Calu3 (cell line): ENCODE measurements at regions not wholly inside any gene's neighbourhood (a gene's known extent, or its start where the extent isn't known, plus 50 kb on each side); places are given as distances from the start of the nearest gene placed in this dataset.

Source experiments
- BruUV-seq: library from RNA; stranded (reverse); fragments of 400-500 nt; replicated peaks from 2 replicates; lab custom pipeline; 2021; lab: Mats Ljungman, UMichigan
- CTCF ChIA-PET: fragments of 300-600 bp; sonication (Branson Sonifier 250); formaldehyde crosslinking; loops from one replicate; lab custom pipeline; 2022; ENCODE audit warnings: antibody characterized with exemption; lab: Charles Lee
- DNase-seq: peaks from one replicate; pipeline ENCODE4 v3.0.0; 2022
- H3K27ac Mint-ChIP-seq: one replicate; pipeline ENCODE4 v1.8.0; 2022; ENCODE audit warnings: mixed read lengths; ENCODE audit not compliant: unreplicated experiment
- H3K27me3 Mint-ChIP-seq: one replicate; pipeline ENCODE4 v1.8.0; 2022; ENCODE audit warnings: mixed read lengths; ENCODE audit not compliant: unreplicated experiment
- H3K36me3 Mint-ChIP-seq: one replicate; pipeline ENCODE4 v1.8.0; 2022; ENCODE audit warnings: mild to moderate bottlenecking, moderate library complexity, mixed read lengths; ENCODE audit not compliant: insufficient read depth, unreplicated experiment
- H3K4me1 Mint-ChIP-seq: one replicate; pipeline ENCODE4 v1.8.0; 2022; ENCODE audit warnings: mild to moderate bottlenecking, low read depth, mixed read lengths; ENCODE audit not compliant: unreplicated experiment
- H3K4me3 Mint-ChIP-seq: one replicate; pipeline ENCODE4 v1.8.0; 2022; ENCODE audit warnings: mild to moderate bottlenecking, low read depth, moderate library complexity, mixed read lengths; ENCODE audit not compliant: unreplicated experiment
- H3K9me3 Mint-ChIP-seq: one replicate; pipeline ENCODE4 v1.8.0; 2022; ENCODE audit warnings: low read depth, mixed read lengths; ENCODE audit not compliant: unreplicated experiment
- intact Hi-C: fragments of 100-400 bp; cut with micrococcal nuclease; formaldehyde crosslinking; loops from one replicate; pipeline ENCODE4 v1.10.0; 2022; ENCODE audit not compliant: unreplicated experiment
- TF ChIP-seq, protein P1 (sequence below): fragments of 200-600 bp; IDR thresholded peaks from one replicate; pipeline ENCODE4 v1.8.0; 2022; ENCODE audit warnings: antibody characterized with exemption; ENCODE audit not compliant: unreplicated experiment

DNA sequence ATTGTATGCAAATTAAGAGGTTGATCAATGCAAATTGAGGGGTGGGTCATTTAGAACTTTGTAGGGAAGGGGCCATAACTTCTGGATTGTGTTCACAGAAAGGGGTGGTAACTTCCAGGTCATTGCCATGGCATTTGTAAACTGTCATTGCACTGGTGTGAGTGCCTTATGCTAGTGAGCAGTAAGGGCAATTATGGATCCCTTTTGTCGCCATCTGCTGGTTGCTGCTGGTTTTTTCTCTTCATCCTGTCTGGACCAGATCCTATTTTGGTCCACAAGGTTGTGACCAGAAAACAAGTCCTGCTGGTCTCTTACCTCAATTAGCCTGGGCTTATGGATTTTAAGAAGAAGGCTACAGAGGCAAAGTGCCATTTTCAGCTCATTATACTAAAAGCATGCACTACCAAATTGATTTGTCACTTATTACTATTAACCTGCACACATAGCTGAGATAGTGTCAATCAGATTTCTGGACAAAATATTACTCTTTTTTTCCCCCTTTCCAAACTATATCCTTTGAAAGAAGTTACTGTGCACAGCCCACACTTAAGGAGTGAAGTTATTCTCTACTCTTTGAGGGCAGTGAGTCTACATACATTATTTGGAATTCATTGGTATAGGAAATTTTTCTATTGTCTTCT, 196.2 kb downstream of the ZC3H11B start:
- TF ChIP-seq, protein P1, sequence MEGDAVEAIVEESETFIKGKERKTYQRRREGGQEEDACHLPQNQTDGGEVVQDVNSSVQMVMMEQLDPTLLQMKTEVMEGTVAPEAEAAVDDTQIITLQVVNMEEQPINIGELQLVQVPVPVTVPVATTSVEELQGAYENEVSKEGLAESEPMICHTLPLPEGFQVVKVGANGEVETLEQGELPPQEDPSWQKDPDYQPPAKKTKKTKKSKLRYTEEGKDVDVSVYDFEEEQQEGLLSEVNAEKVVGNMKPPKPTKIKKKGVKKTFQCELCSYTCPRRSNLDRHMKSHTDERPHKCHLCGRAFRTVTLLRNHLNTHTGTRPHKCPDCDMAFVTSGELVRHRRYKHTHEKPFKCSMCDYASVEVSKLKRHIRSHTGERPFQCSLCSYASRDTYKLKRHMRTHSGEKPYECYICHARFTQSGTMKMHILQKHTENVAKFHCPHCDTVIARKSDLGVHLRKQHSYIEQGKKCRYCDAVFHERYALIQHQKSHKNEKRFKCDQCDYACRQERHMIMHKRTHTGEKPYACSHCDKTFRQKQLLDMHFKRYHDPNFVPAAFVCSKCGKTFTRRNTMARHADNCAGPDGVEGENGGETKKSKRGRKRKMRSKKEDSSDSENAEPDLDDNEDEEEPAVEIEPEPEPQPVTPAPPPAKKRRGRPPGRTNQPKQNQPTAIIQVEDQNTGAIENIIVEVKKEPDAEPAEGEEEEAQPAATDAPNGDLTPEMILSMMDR: peak; percentile 84
- H3K4me1 Mint-ChIP-seq: peaks cover 20% of the 10 kb centered on the region
- DNase-seq: peak; percentile 80
- H3K27me3 Mint-ChIP-seq: no peaks in the 10 kb centered on the region
- intact Hi-C loops: loop anchor here (2.0 to 10.0 kb wide), 3 partner anchors 212 to 1086 kb away; no protein-coding TSS in a partner anchor
- no peak overlapping the region for H3K4me3 Mint-ChIP-seq
- CTCF ChIA-PET: interaction anchor here (0.5 to 0.8 kb wide), 2 partner anchors 455 to 1117 kb away, joined by 3 to 4 read pairs; no protein-coding TSS in a partner anchor
- BruUV-seq: no TSS peak
- H3K36me3 Mint-ChIP-seq: no peaks in the 10 kb centered on the region
- peaks cover 2% of the 10 kb centered on the region for H3K9me3 Mint-ChIP-seq
- no peak overlapping the region for H3K27ac Mint-ChIP-seq

DNA sequence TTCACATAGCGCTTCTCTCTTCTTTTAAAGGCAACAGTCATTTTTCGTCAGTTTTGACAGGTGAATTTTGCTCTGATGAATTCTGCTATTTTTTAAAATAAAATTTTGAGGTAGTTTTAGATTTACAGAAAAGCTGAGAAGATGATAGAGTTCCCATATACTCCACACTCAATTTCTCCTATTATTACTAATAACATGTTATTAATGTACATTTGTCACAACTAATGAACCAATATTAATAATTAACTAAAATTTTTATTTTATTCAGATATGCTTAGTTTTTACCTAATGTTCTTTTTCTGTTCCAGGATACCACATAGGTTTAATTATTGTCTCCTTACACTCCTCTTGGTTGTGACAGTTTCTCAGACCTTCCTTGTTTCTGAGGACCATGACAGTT, 197.0 kb downstream of the ZC3H11B start:
- CTCF ChIA-PET: no interaction called here

DNA sequence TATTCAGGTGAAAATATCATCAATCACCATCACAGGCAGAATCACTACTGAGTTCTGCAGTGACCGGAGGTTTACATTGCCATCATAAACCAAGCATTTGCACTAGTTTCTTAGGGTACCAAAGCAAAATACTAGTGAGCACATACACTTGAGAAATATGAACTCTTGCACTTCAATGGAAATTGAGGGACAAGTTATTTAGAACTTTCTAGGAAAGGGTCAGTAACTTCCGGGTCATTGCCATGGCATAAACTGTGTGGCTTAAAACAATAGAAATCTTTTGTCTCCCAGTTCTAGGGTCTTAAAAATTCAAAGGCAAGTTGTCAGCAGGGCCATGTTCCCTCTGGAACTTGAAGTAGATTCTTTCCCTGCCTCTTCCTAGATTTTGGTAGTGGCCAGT, 197.5 kb downstream of the ZC3H11B start:
- no peaks in the 10 kb centered on the region for H3K27me3 Mint-ChIP-seq
- no peak overlapping the region for H3K27ac Mint-ChIP-seq
- CTCF ChIA-PET: no interaction called here
- no peak overlapping the region for H3K4me3 Mint-ChIP-seq
- DNase-seq: no peak
- TF ChIP-seq, protein P1: no peak
- peaks cover 2% of the 10 kb centered on the region for H3K9me3 Mint-ChIP-seq
- peaks cover 20% of the 10 kb centered on the region for H3K4me1 Mint-ChIP-seq
- intact Hi-C loops: loop anchor here (10.0 kb wide), 2 partner anchors 211 to 399 kb away; no protein-coding TSS in a partner anchor
- BruUV-seq: no TSS peak
- no peaks in the 10 kb centered on the region for H3K36me3 Mint-ChIP-seq

More for the DNA sequence above, 197.0 kb downstream of the ZC3H11B start:
- Mint-ChIP-seq H3K27me3 (no peaks in the 10 kb centered on the region), H3K9me3 (peaks cover 2% of the 10 kb centered on the region), H3K36me3 (no peaks in the 10 kb centered on the region), H3K4me3 (no peak overlapping the region), H3K4me1 (peaks cover 20% of the 10 kb centered on the region), H3K27ac (no peak overlapping the region)
- no TSS peak for BruUV-seq
- no peak for DNase-seq
- intact Hi-C loops: loop anchor here (2.0 to 10.0 kb wide), 3 partner anchors 211 to 1085 kb away; no protein-coding TSS in a partner anchor
- TF ChIP-seq, protein P1: no peak

DNA sequence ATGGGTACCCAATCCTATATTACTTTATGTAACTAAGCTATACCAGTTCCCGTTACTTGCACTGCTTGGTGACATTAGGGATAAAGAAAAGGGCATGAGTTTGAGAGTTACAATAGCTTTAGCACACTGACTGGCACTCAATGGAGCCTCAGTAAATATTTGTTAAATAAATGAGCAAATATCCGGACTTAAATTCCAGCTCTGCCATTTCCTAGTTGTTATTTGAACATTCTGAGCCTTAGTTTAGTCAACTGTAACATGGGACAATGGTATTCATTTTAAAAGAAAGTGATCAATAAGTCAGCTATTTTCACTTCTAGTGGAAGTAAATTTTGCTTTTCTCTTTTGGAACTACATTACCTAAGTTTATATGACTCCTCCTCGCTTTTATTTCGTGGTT, 198.7 kb downstream of the ZC3H11B start:
- intact Hi-C loops: loop anchor here (10.0 kb wide), 2 partner anchors 209 to 401 kb away; no protein-coding TSS in a partner anchor
- DNase-seq: no peak
- Mint-ChIP-seq H3K27me3 (no peaks in the 10 kb centered on the region), H3K27ac (no peak overlapping the region), H3K36me3 (no peaks in the 10 kb centered on the region), H3K4me3 (no peak overlapping the region), H3K9me3 (peaks cover 2% of the 10 kb centered on the region), H3K4me1 (peaks cover 9% of the 10 kb centered on the region)
- TF ChIP-seq, protein P1: no peak
- CTCF ChIA-PET: no interaction called here
- no TSS peak for BruUV-seq
